OCI-LY7 (cell line): ENCODE measurements at regions not wholly inside any gene's neighbourhood (a gene's known extent, or its start where the extent isn't known, plus 50 kb on each side); places are given as distances from the start of the nearest gene placed in this dataset.

Source experiments
- CTCF ChIP-seq: fragments of 200-600 bp; sonication (generic); conservative IDR thresholded peaks from 2 replicates; pipeline ENCODE4 v1.5.1; 2014; ENCODE audit warnings: mild to moderate bottlenecking, antibody characterized with exemption, low read length, moderate library complexity, mixed read lengths
- EZH2phosphoT487 ChIP-seq: fragments of 200-600 bp; sonication (generic); IDR thresholded peaks from 2 replicates; pipeline ENCODE4 v1.6.1; 2018; ENCODE audit warnings: low read depth, borderline replicate concordance, mild to moderate bottlenecking, mixed run types, antibody characterized with exemption, low read length, moderate library complexity, mixed read lengths

- TF ChIP-seq EZH2phosphoT487, result no peak
- TF ChIP-seq CTCF, result no peak
Observed at GRCh38 chr19:28322945-28323344, 890.0 kb downstream of the UQCRFS1 start.
